SK-N-SH treated with all-trans-retinoic acid at 6 μM for 48 hours (cell line): ENCODE measurements at regions not wholly inside any gene's neighbourhood (a gene's known extent, or its start where the extent isn't known, plus 50 kb on each side); places are given as distances from the start of the nearest gene placed in this dataset.

ENCODE experiments used
- CSDC2 ChIP-seq: fragments of 250-450 bp; sonication (Bioruptor Pico); IDR thresholded peaks from 2 replicates; pipeline ENCODE4 v1.5.0; 2020; ENCODE audit warnings: mild to moderate bottlenecking, moderate library complexity
- CSRNP3 ChIP-seq: fragments of 250-450 bp; sonication (Bioruptor Pico); IDR thresholded peaks from 2 replicates; pipeline ENCODE4 v1.5.1; 2021; ENCODE audit warnings: mild to moderate bottlenecking, moderate library complexity
- ISL1 ChIP-seq: fragments of 250-450 bp; sonication (Bioruptor Pico); IDR thresholded peaks from 2 replicates; pipeline ENCODE4 v2.1.2; 2022; ENCODE audit warnings: mild to moderate bottlenecking, moderate library complexity
- OSR1 ChIP-seq: fragments of 250-450 bp; sonication (Bioruptor Pico); IDR thresholded peaks from 2 replicates; pipeline ENCODE4 v1.8.0; 2022; ENCODE audit warnings: moderate library complexity, mild to moderate bottlenecking, inconsistent platforms
- POU6F1 ChIP-seq: fragments of 250-450 bp; sonication (Bioruptor Pico); IDR thresholded peaks from 2 replicates; pipeline ENCODE4 v1.8.0; 2021; ENCODE audit warnings: low read depth, mild to moderate bottlenecking, moderate library complexity, borderline replicate concordance
- RARB ChIP-seq: fragments of 250-450 bp; sonication (Bioruptor Pico); IDR thresholded peaks from 2 replicates; pipeline ENCODE4 v1.8.0; 2021; ENCODE audit warnings: mild to moderate bottlenecking, moderate library complexity
- ZC3H10 ChIP-seq: fragments of 250-450 bp; sonication (Bioruptor Pico); IDR thresholded peaks from 2 replicates; pipeline ENCODE4 v1.5.1; 2021; ENCODE audit warnings: mild to moderate bottlenecking, moderate library complexity
- ZFP3 ChIP-seq: fragments of 250-450 bp; sonication (Bioruptor Pico); IDR thresholded peaks from 2 replicates; pipeline ENCODE4 v1.5.0; 2020; ENCODE audit warnings: mild to moderate bottlenecking, moderate library complexity
- ZFP30 ChIP-seq: fragments of 450-650 bp; formaldehyde crosslinking; IDR thresholded peaks from 2 replicates; pipeline ENCODE4 v1.5.0; 2022; ENCODE audit warnings: mild to moderate bottlenecking, moderate library complexity
- ZNF70 ChIP-seq: fragments of 450-650 bp; formaldehyde crosslinking; IDR thresholded peaks from 2 replicates; pipeline ENCODE4 v1.5.0; 2020; ENCODE audit warnings: mild to moderate bottlenecking, moderate library complexity
- TF ChIP-seq, protein P1 (sequence below): fragments of 250-450 bp; sonication (Bioruptor Pico); IDR thresholded peaks from 2 replicates; pipeline ENCODE4 v1.8.0; 2020; ENCODE audit warnings: mild to moderate bottlenecking, moderate library complexity, borderline replicate concordance
- TF ChIP-seq, protein P2 (sequence below): fragments of 250-450 bp; sonication (Bioruptor Pico); IDR thresholded peaks from 2 replicates; pipeline ENCODE4 v1.5.1; 2020; ENCODE audit warnings: low read depth, mild to moderate bottlenecking, moderate library complexity

DNA sequence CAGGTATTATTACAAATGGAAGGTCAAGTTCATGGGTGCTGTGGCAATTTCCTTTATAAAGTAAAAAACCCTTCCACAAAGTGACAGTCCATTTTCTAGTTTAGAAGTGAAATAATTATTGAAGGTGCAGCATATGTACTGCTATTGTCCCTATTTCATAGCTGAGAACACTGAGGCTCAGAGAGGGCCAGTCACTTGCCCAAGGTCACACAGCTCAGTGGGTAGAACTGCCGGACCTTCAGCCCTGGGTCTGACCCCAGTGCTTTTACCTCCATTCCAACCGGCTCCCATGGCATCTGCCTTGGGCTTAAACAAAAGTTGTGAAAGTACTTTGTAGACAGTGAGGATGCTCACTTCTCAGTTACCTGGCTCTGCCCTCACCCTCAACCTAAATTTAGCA is 150.6 kb upstream of the SMIM23 start:
- no peak for TF ChIP-seq ZNF70 (CRISPR knock-in tag)
- TF ChIP-seq, protein P1, sequence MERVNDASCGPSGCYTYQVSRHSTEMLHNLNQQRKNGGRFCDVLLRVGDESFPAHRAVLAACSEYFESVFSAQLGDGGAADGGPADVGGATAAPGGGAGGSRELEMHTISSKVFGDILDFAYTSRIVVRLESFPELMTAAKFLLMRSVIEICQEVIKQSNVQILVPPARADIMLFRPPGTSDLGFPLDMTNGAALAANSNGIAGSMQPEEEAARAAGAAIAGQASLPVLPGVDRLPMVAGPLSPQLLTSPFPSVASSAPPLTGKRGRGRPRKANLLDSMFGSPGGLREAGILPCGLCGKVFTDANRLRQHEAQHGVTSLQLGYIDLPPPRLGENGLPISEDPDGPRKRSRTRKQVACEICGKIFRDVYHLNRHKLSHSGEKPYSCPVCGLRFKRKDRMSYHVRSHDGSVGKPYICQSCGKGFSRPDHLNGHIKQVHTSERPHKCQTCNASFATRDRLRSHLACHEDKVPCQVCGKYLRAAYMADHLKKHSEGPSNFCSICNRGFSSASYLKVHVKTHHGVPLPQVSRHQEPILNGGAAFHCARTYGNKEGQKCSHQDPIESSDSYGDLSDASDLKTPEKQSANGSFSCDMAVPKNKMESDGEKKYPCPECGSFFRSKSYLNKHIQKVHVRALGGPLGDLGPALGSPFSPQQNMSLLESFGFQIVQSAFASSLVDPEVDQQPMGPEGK (CRISPR knock-in tag) = no peak
- TF ChIP-seq OSR1 = no peak
- TF ChIP-seq CSDC2 (CRISPR knock-in tag) = no peak
- no peak for TF ChIP-seq ISL1
- TF ChIP-seq POU6F1 = no peak
- no peak for TF ChIP-seq ZC3H10 (CRISPR knock-in tag)
- TF ChIP-seq CSRNP3 (CRISPR knock-in tag) = no peak
- TF ChIP-seq, protein P2, sequence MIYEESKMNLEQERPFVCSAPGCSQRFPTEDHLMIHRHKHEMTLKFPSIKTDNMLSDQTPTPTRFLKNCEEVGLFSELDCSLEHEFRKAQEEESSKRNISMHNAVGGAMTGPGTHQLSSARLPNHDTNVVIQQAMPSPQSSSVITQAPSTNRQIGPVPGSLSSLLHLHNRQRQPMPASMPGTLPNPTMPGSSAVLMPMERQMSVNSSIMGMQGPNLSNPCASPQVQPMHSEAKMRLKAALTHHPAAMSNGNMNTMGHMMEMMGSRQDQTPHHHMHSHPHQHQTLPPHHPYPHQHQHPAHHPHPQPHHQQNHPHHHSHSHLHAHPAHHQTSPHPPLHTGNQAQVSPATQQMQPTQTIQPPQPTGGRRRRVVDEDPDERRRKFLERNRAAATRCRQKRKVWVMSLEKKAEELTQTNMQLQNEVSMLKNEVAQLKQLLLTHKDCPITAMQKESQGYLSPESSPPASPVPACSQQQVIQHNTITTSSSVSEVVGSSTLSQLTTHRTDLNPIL = no peak
- TF ChIP-seq ZFP3 (CRISPR knock-in tag) = no peak
- no peak for TF ChIP-seq ZFP30 (CRISPR knock-in tag)
- TF ChIP-seq RARB (CRISPR knock-in tag) = no peak
